ENCODE measurements at regions not wholly inside any gene's neighbourhood (a gene's known extent, or its start where the extent isn't known, plus 50 kb on each side); places are given as distances from the start of the nearest gene placed in this dataset.

- Histone ChIP-seq H3K36me3 (ENCODE audit: control insufficient read depth, insufficient read depth, low read length) (no peaks in the 10 kb centered on the region), H3K4me3 (replicated peaks; ENCODE audit: low read depth, low read length) (no peak overlapping the region), H3K27me3 (replicated peaks; ENCODE audit: control insufficient read depth, insufficient read depth, low read length) (no peaks in the 10 kb centered on the region)
- TF ChIP-seq, protein P1, sequence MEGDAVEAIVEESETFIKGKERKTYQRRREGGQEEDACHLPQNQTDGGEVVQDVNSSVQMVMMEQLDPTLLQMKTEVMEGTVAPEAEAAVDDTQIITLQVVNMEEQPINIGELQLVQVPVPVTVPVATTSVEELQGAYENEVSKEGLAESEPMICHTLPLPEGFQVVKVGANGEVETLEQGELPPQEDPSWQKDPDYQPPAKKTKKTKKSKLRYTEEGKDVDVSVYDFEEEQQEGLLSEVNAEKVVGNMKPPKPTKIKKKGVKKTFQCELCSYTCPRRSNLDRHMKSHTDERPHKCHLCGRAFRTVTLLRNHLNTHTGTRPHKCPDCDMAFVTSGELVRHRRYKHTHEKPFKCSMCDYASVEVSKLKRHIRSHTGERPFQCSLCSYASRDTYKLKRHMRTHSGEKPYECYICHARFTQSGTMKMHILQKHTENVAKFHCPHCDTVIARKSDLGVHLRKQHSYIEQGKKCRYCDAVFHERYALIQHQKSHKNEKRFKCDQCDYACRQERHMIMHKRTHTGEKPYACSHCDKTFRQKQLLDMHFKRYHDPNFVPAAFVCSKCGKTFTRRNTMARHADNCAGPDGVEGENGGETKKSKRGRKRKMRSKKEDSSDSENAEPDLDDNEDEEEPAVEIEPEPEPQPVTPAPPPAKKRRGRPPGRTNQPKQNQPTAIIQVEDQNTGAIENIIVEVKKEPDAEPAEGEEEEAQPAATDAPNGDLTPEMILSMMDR (IDR thresholded peaks at IDR 0.05; ENCODE audit: insufficient read depth, low read length, poor library complexity, severe bottlenecking) = no peak
- DNase-seq (ENCODE audit: extremely low read depth, insufficient read length) = no peak
These were observed 421.4 kb upstream of the RGPD4 start for GRCh38 chr2:107405261-107405660.

DNA sequence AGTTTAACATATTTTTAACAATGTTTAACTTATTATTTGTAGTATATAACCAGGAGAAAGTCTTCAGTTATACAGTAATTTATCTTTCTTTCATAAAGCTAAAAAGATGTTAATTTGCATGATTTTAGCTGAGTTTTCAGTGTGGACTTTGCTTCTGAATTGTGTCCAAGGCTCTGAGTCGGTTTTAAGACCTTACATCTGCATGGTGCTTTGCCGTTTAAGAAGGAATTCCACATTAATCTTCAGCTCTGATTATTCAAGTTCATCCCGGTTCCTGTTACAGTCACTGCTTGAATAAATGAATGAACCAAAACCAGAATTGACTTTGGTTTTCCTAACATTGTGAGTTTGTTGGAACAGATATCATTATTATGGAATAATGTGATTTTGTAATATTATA lies 419.7 kb upstream of the RGPD4 start:
- Histone ChIP-seq H3K4me3 (replicated peaks; ENCODE audit: low read depth, low read length) (no peak overlapping the region), H3K27me3 (replicated peaks; ENCODE audit: control insufficient read depth, insufficient read depth, low read length) (no peaks in the 10 kb centered on the region), H3K36me3 (ENCODE audit: control insufficient read depth, insufficient read depth, low read length) (no peaks in the 10 kb centered on the region)
- TF ChIP-seq, protein P1 (IDR thresholded peaks at IDR 0.05; ENCODE audit: insufficient read depth, low read length, poor library complexity, severe bottlenecking) = no peak
- no peak for DNase-seq (ENCODE audit: extremely low read depth, insufficient read length)

GRCh38 chr2:107407974-107408373 lies 418.7 kb upstream of the RGPD4 start:
- no peak for DNase-seq (ENCODE audit: extremely low read depth, insufficient read length)
- H3K36me3 ChIP-seq (ENCODE audit: control insufficient read depth, insufficient read depth, low read length) = no peaks in the 10 kb centered on the region
- TF ChIP-seq, protein P1 (IDR thresholded peaks at IDR 0.05; ENCODE audit: insufficient read depth, low read length, poor library complexity, severe bottlenecking) = no peak
- no peak overlapping the region for H3K4me3 ChIP-seq (replicated peaks; ENCODE audit: low read depth, low read length)
- H3K27me3 ChIP-seq (replicated peaks; ENCODE audit: control insufficient read depth, insufficient read depth, low read length) = no peaks in the 10 kb centered on the region

DNA sequence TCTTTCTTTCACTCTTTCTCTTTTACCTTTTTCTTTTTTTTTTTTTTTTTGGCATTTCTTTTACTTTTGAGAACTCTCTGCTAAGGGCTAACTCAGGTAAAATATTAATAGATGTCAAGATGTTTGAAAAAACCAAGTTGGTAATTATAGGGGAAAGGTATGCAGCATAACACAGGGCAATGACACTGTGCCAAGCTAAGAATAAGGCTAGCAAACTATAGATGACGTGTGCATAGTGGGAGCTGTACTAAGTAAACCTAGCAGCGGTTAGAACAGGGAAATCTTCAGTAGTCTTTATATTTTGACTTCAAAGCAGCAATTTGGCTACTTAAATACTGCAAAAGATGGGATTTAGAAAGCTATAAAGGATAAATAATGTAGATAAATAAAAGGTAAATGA lies 415.4 kb upstream of the RGPD4 start:
- H3K36me3 ChIP-seq (ENCODE audit: control insufficient read depth, insufficient read depth, low read length) = no peaks in the 10 kb centered on the region
- no peaks in the 10 kb centered on the region for H3K27me3 ChIP-seq (replicated peaks; ENCODE audit: control insufficient read depth, insufficient read depth, low read length)
- no peak for DNase-seq (ENCODE audit: extremely low read depth, insufficient read length)
- TF ChIP-seq, protein P1 (IDR thresholded peaks at IDR 0.05; ENCODE audit: insufficient read depth, low read length, poor library complexity, severe bottlenecking) = no peak
- H3K4me3 ChIP-seq (replicated peaks; ENCODE audit: low read depth, low read length) = no peak overlapping the region

GRCh38 chr2:107412209-107412904 lies 414.3 kb upstream of the RGPD4 start:
- TF ChIP-seq, protein P1 (IDR thresholded peaks at IDR 0.05; ENCODE audit: insufficient read depth, low read length, poor library complexity, severe bottlenecking) = no peak
- H3K4me3 ChIP-seq (replicated peaks; ENCODE audit: low read depth, low read length) = no peak overlapping the region
- no peak for DNase-seq (ENCODE audit: extremely low read depth, insufficient read length)
- no peaks in the 10 kb centered on the region for H3K36me3 ChIP-seq (ENCODE audit: control insufficient read depth, insufficient read depth, low read length)
- H3K27me3 ChIP-seq (replicated peaks; ENCODE audit: control insufficient read depth, insufficient read depth, low read length) = no peaks in the 10 kb centered on the region

- Histone ChIP-seq H3K4me3 (replicated peaks; ENCODE audit: low read depth, low read length) (no peak overlapping the region), H3K27me3 (replicated peaks; ENCODE audit: control insufficient read depth, insufficient read depth, low read length) (no peaks in the 10 kb centered on the region), H3K36me3 (ENCODE audit: control insufficient read depth, insufficient read depth, low read length) (no peaks in the 10 kb centered on the region)
- DNase-seq (ENCODE audit: extremely low read depth, insufficient read length) = no peak
- TF ChIP-seq, protein P1 (IDR thresholded peaks at IDR 0.05; ENCODE audit: insufficient read depth, low read length, poor library complexity, severe bottlenecking) = no peak
These were observed 413.7 kb upstream of the RGPD4 start for GRCh38 chr2:107412981-107413380.

Measured in GM06990 (cell line).